Adrenal gland (tissue), 9 donors: ENCODE measurements at regions not wholly inside any gene's neighbourhood (a gene's known extent, or its start where the extent isn't known, plus 50 kb on each side); places are given as distances from the start of the nearest gene placed in this dataset.

ENCODE experiments used
- DNase-seq, 7 donors: peaks; one replicate each; pipeline ENCODE4 v3.0.0-alpha.2; 2019 to 2020
- H3K27ac ChIP-seq, 5 donors: fragments of 200-600 bp; sonication (generic) in 4 of 5; 1 replicate in 3 of 5; 2 replicates in 2 of 5; pipeline versions ENCODE4 v1.5.1 to v1.8.0; 2016 to 2020; ENCODE audit warnings: mild to moderate bottlenecking in 1 of 5
- H3K27me3 ChIP-seq: fragments of 200-600 bp; 2 replicates; pipeline ENCODE4 v1.8.0; 2021
- H3K36me3 ChIP-seq, 2 donors: fragments of 200-600 bp; replicated peaks in 1 of 2; 1 replicate in 1 of 2; 2 replicates in 1 of 2; pipeline versions ENCODE4 v1.5.1 to v1.8.0; 2018 to 2022
- H3K4me1 ChIP-seq, 2 donors: fragments of 200-600 bp; replicated peaks in 1 of 2; 1 replicate in 1 of 2; 2 replicates in 1 of 2; pipeline versions ENCODE4 v1.5.1 to v1.8.0; 2018 to 2021
- H3K4me3 ChIP-seq, 4 donors: fragments of 200-600 bp; sonication (generic) in 3 of 4; one replicate each; pipeline ENCODE4 v1.5.1; 2016 to 2018
- H3K9me3 ChIP-seq, 3 donors: fragments of 200-600 bp; sonication (generic) in 1 of 3; replicated peaks in 1 of 3; 1 replicate in 2 of 3; 2 replicates in 1 of 3; pipeline versions ENCODE4 v1.5.1 to v1.8.0; 2016 to 2021
- CTCF ChIP-seq, 6 experiments: fragments of 450-650 bp in 4 of 6; fragments of 200-600 bp in 2 of 6; sonication (generic) in 1 of 6; IDR thresholded peaks; 1 replicate in 5 of 6; 2 replicates in 1 of 6; pipeline versions ENCODE4 v1.5.1 to v1.8.0; 2016 to 2021; ENCODE audit warnings: antibody characterized with exemption in 6 of 6, mild to moderate bottlenecking in 2 of 6, moderate library complexity in 1 of 6
- POLR2A ChIP-seq, 2 donors: fragments of 450-650 bp; IDR thresholded peaks; one replicate each; pipeline ENCODE4 v1.6.1; 2017; ENCODE audit warnings: antibody characterized with exemption in 2 of 2, mild to moderate bottlenecking in 2 of 2, moderate library complexity in 1 of 2
- WGBS, 4 donors: extraction: QIAGEN DNeasy Blood & Tissue Kit in 2 of 4; methylation state at CpG; one replicate each; pipeline versions ENCODE4 v1.1.5 to v1.1.7; 2013 to 2017; 5-methylcytosine and 5-hydroxymethylcytosine counted together
- intact Hi-C, 2 donors: fragments of 100-400 bp; cut with DNase I; formaldehyde crosslinking; loops; one replicate each; pipeline versions ENCODE4 v1.14.1 to v1.15.0; 2022 to 2023
- donor health status: healthy with polysubstance abuse.
- donor health status: Bipolar disorder and iron deficiency.
- donor health status: DM: yes; HTN: yes; CAD: no.
- donor health status: DM: no; HTN: no; CAD: no.
- donor health status: DM: no; HTN: no; CAD: no.

DNA sequence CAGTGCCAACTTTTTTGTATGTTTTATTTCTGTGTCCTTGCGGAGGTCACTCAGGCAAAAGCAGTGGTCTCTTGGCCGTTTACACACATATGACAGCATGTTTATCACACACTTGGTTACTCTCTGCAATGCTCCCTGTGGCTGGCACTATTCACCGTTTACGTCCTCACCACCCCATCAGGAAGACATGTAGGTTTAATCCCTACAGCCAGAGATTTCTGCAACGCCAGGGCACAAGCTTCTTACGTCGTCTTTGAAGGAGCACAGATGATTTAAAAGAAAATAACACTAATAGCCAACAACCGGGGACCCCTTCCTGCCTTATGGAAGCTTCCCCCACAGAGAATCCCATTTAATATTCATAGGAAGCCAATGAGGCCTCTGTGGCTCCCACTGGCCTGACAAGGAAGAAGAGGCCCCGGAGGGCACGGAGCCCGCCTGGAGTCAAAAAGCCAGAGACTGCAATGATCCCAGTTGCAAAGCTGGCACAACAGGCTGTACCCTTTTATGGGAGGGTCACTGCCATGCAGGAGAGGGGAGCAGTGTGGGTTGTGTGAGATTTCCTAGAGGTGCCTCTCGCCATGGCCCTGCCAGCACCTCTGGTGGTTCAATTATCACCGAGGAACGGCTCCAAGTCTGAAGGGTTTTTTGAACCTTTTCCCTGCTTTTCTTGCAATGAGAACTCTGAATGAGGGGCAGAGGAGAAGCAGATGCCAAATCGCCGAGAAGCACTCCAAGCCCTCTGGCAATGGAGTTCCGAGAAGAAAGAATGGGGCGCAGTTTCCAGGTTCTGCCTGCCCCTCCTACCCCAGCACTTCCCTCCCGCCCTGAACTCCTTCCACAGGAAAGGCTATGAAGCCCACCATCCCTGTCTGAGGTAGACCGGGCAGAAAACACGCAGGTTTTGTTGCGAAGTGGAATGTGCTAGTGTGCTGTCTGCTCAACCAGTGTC lies 96.2 kb downstream of the THBS2 start:
- Histone ChIP-seq H3K36me3 (no peaks in the 10 kb centered on the region), H3K9me3 (no peaks in the 10 kb centered on the region), H3K27ac (peak overlapping the region in 1 of 5 donors; percentile 44), H3K27me3 (no peaks in the 10 kb centered on the region), H3K4me1 (no peaks in the 10 kb centered on the region), H3K4me3 (no peak overlapping the region)
- intact Hi-C loops = no loop called here
- DNase-seq = no peak
- 79 to 82% (median 81%) methylated on average over 17 to 22 of the region's 22 CpGs for WGBS, 4 donors
- TF ChIP-seq CTCF (IDR thresholded peaks at IDR 0.05) (no peak), POLR2A (IDR thresholded peaks at IDR 0.05) (no peak)

DNA sequence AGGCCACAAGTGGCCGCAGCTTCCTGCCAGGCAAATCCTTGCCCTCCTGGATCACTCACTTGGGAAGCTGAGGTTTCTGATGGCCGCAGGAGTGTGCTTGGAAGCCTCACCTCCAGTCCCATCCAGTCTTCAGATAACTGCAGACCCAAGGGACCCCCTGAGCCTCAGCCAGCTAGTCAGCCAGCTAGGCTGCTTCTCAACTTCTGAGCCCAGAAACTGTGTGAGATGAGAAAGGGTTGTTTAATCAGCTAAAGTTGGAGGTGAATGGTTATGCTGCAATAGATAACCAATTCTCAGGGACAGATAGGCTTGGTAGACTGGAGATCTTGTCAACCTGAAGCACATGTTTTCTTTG lies 96.9 kb downstream of the THBS2 start:
- Histone ChIP-seq H3K27me3 (no peaks in the 10 kb centered on the region), H3K36me3 (no peaks in the 10 kb centered on the region), H3K27ac (no peak overlapping the region), H3K4me3 (no peak overlapping the region), H3K4me1 (no peaks in the 10 kb centered on the region), H3K9me3 (no peaks in the 10 kb centered on the region)
- WGBS, 4 donors = 93 to 100% (median 94%) methylated on average over 2 of the region's 2 CpGs; no CpG with 5 or more reads in 1 of the 4 donors
- TF ChIP-seq CTCF (IDR thresholded peaks at IDR 0.05) (no peak), POLR2A (IDR thresholded peaks at IDR 0.05) (no peak)
- DNase-seq = no peak
- intact Hi-C loops = no loop called here

- H3K9me3 ChIP-seq = no peaks in the 10 kb centered on the region
- intact Hi-C loops = no loop called here
- no peak overlapping the region for H3K4me3 ChIP-seq
- no peaks in the 10 kb centered on the region for H3K36me3 ChIP-seq
- WGBS, 4 donors = 83 to 90% (median 86%) methylated on average over 13 to 17 of the region's 17 CpGs
- no peak overlapping the region for H3K27ac ChIP-seq
- DNase-seq = peak in 1 of 7 donors; percentile 18
- no peak for TF ChIP-seq CTCF (IDR thresholded peaks at IDR 0.05)
- TF ChIP-seq POLR2A (IDR thresholded peaks at IDR 0.05) = no peak
- H3K27me3 ChIP-seq = no peaks in the 10 kb centered on the region
- no peaks in the 10 kb centered on the region for H3K4me1 ChIP-seq
Measured at GRCh38 chr6:169156108-169156792, 97.4 kb downstream of the THBS2 start.

DNA sequence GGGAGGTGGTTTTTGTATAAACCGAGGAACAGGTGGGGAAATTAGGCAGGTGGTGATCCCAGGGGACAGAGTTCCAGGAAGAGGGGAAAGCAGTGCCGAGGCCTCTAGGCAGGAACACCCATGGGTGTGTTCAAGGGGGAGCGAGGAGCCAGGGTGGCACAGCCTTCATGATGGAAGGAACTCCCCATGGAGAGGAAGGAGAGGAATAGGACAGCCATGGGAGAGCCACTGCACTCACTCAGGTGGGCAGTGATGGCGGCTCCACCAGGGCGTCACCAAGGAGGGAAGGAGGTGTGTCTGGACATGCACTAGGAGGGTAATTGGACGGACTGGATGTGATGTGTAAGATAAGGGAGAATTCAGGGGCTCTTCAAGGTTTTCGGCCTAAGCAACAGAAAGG lies 98.2 kb downstream of the THBS2 start:
- Histone ChIP-seq H3K9me3 (no peaks in the 10 kb centered on the region), H3K4me3 (no peak overlapping the region), H3K4me1 (no peaks in the 10 kb centered on the region), H3K36me3 (no peaks in the 10 kb centered on the region), H3K27ac (no peak overlapping the region), H3K27me3 (no peaks in the 10 kb centered on the region)
- WGBS, 4 donors = 91 to 93% (median 92%) methylated on average over 7 of the region's 7 CpGs
- peak in 1 of 7 donors; percentile 23 for DNase-seq
- no peak for TF ChIP-seq POLR2A (IDR thresholded peaks at IDR 0.05)
- TF ChIP-seq CTCF (IDR thresholded peaks at IDR 0.05) = no peak
- intact Hi-C loops = no loop called here
